ENCODE measurements at regions not wholly inside any gene's neighbourhood (a gene's known extent, or its start where the extent isn't known, plus 50 kb on each side); places are given as distances from the start of the nearest gene placed in this dataset.

- no peaks in the 10 kb centered on the region for H3K27me3 Mint-ChIP-seq (ENCODE audit: insufficient read depth, unreplicated experiment)
- H3K27ac Mint-ChIP-seq (ENCODE audit: low read depth, unreplicated experiment), result no peak overlapping the region
- DNase-seq (ENCODE audit: unreplicated experiment), result no peak
- H3K36me3 Mint-ChIP-seq (ENCODE audit: insufficient read depth, unreplicated experiment), result no peaks in the 10 kb centered on the region
- no TSS peak for BruUV-seq (replicated peaks)
- no peaks in the 10 kb centered on the region for H3K4me1 Mint-ChIP-seq (ENCODE audit: insufficient read depth, unreplicated experiment)
- H3K4me3 Mint-ChIP-seq (ENCODE audit: unreplicated experiment), result no peak overlapping the region
- intact Hi-C loops (cut with micrococcal nuclease), result no loop called here
- no peaks in the 10 kb centered on the region for H3K9me3 Mint-ChIP-seq (ENCODE audit: unreplicated experiment)
- ChIA-PET POLR2A (no interaction called here), CTCF (interaction anchor here (0.6 to 0.9 kb wide), 2 partner anchors 11 to 1447 kb away, joined by 3 to 4 read pairs; no protein-coding TSS in a partner anchor)
- no peak for TF ChIP-seq CTCF (IDR thresholded peaks at IDR 0.05; ENCODE audit: unreplicated experiment)
Observed at GRCh38 chr5:62731022-62731421, 152.4 kb downstream of the LRRC70 start.

GRCh38 chr5:62729675-62730074, 151.1 kb downstream of the LRRC70 start:
- no peaks in the 10 kb centered on the region for H3K27me3 Mint-ChIP-seq (ENCODE audit: insufficient read depth, unreplicated experiment)
- no peak for DNase-seq (ENCODE audit: unreplicated experiment)
- no TSS peak for BruUV-seq (replicated peaks)
- no peaks in the 10 kb centered on the region for H3K9me3 Mint-ChIP-seq (ENCODE audit: unreplicated experiment)
- ChIA-PET POLR2A (no interaction called here), CTCF (interaction anchor here (0.5 kb wide), 1 partner anchor 286 kb away, joined by 3 read pairs; no protein-coding TSS in a partner anchor)
- H3K4me1 Mint-ChIP-seq (ENCODE audit: insufficient read depth, unreplicated experiment), result no peaks in the 10 kb centered on the region
- no peak overlapping the region for H3K4me3 Mint-ChIP-seq (ENCODE audit: unreplicated experiment)
- H3K27ac Mint-ChIP-seq (ENCODE audit: low read depth, unreplicated experiment), result no peak overlapping the region
- TF ChIP-seq CTCF (IDR thresholded peaks at IDR 0.05; ENCODE audit: unreplicated experiment), result no peak
- H3K36me3 Mint-ChIP-seq (ENCODE audit: insufficient read depth, unreplicated experiment), result no peaks in the 10 kb centered on the region
- intact Hi-C loops (cut with micrococcal nuclease), result no loop called here

- Mint-ChIP-seq H3K27me3 (ENCODE audit: insufficient read depth, unreplicated experiment) (no peaks in the 10 kb centered on the region), H3K4me1 (ENCODE audit: insufficient read depth, unreplicated experiment) (no peaks in the 10 kb centered on the region)
- TF ChIP-seq CTCF (IDR thresholded peaks at IDR 0.05; ENCODE audit: unreplicated experiment), result no peak
Observed at GRCh38 chr5:62727861-62728260, 149.2 kb downstream of the LRRC70 start.

GRCh38 chr5:62727184-62727583, 148.6 kb downstream of the LRRC70 start:
- CTCF ChIA-PET, result interaction anchor here (1.2 kb wide), 1 partner anchor 9 kb away, joined by 3 read pairs; no protein-coding TSS in a partner anchor
- H3K4me3 Mint-ChIP-seq (ENCODE audit: unreplicated experiment), result no peak overlapping the region
- no peak for TF ChIP-seq CTCF (IDR thresholded peaks at IDR 0.05; ENCODE audit: unreplicated experiment)
- no TSS peak for BruUV-seq (replicated peaks)
- POLR2A ChIA-PET, result no interaction called here
- no peaks in the 10 kb centered on the region for H3K36me3 Mint-ChIP-seq (ENCODE audit: insufficient read depth, unreplicated experiment)
- intact Hi-C loops (cut with micrococcal nuclease), result no loop called here
- no peak overlapping the region for H3K27ac Mint-ChIP-seq (ENCODE audit: low read depth, unreplicated experiment)
- DNase-seq (ENCODE audit: unreplicated experiment), result no peak
- peaks cover 2% of the 10 kb centered on the region for H3K27me3 Mint-ChIP-seq (ENCODE audit: insufficient read depth, unreplicated experiment)
- H3K4me1 Mint-ChIP-seq (ENCODE audit: insufficient read depth, unreplicated experiment), result no peaks in the 10 kb centered on the region
- no peaks in the 10 kb centered on the region for H3K9me3 Mint-ChIP-seq (ENCODE audit: unreplicated experiment)

More at GRCh38 chr5:62727861-62728260, 149.2 kb downstream of the LRRC70 start:
- ChIA-PET CTCF (interaction anchor here (0.6 to 1.2 kb wide), 2 partner anchors 9 to 53 kb away, joined by 3 read pairs; no protein-coding TSS in a partner anchor), POLR2A (no interaction called here)
- H3K4me3 Mint-ChIP-seq (ENCODE audit: unreplicated experiment), result no peak overlapping the region
- H3K36me3 Mint-ChIP-seq (ENCODE audit: insufficient read depth, unreplicated experiment), result no peaks in the 10 kb centered on the region
- no TSS peak for BruUV-seq (replicated peaks)
- intact Hi-C loops (cut with micrococcal nuclease), result no loop called here
- no peaks in the 10 kb centered on the region for H3K9me3 Mint-ChIP-seq (ENCODE audit: unreplicated experiment)
- no peak for DNase-seq (ENCODE audit: unreplicated experiment)
- no peak overlapping the region for H3K27ac Mint-ChIP-seq (ENCODE audit: low read depth, unreplicated experiment)

Measured in MCF 10A (cell line).